ENCODE measurements at regions not wholly inside any gene's neighbourhood (a gene's known extent, or its start where the extent isn't known, plus 50 kb on each side); places are given as distances from the start of the nearest gene placed in this dataset.

DNA sequence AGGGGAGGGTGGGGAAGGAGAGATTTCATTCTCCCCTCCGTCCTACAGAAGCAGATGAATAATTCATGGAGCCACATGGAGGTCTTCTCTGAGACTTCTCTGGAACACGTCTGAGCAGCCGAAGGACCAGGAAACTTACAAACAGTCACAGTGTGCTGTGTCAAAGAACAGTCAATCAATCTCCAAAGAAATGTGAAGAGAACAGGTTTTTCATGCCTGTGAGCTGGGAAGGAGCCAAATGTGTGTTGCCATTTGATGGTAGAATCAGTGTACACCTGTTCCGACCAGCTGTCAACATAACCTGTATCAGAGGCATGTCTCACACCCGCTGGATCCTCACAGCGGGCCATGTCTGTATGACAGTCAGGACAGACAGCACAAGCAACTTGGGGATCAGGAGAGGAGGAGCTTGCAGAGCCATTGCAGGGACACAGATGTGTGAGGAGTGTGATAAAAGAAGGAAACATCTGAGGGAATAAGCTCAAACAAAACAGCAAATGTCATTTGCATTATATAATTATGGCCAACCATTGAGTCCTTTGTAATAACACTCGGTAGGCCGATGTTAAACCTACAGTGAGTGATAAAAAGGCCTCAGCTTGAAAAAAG is 298.5 kb downstream of the EN1 start:
- no peak overlapping the region for H3K27ac ChIP-seq
- TF ChIP-seq, protein P1, sequence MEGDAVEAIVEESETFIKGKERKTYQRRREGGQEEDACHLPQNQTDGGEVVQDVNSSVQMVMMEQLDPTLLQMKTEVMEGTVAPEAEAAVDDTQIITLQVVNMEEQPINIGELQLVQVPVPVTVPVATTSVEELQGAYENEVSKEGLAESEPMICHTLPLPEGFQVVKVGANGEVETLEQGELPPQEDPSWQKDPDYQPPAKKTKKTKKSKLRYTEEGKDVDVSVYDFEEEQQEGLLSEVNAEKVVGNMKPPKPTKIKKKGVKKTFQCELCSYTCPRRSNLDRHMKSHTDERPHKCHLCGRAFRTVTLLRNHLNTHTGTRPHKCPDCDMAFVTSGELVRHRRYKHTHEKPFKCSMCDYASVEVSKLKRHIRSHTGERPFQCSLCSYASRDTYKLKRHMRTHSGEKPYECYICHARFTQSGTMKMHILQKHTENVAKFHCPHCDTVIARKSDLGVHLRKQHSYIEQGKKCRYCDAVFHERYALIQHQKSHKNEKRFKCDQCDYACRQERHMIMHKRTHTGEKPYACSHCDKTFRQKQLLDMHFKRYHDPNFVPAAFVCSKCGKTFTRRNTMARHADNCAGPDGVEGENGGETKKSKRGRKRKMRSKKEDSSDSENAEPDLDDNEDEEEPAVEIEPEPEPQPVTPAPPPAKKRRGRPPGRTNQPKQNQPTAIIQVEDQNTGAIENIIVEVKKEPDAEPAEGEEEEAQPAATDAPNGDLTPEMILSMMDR (conservative IDR thresholded peaks at IDR 0.05; ENCODE audit: low read depth): no peak
- ChIA-PET CTCF (no interaction called here), POLR2A (ENCODE audit: low non-redundant PET) (no interaction called here)
- DNase-seq (ENCODE audit: low spot score): no peak

- DNase-seq (ENCODE audit: low spot score): peak; percentile 10
- no peak overlapping the region for H3K27ac ChIP-seq
- CTCF ChIA-PET: interaction anchor here (0.6 to 1.3 kb wide), 5 partner anchors 8 to 1225 kb away, joined by 3 to 5 read pairs (median 3); no protein-coding TSS in a partner anchor
- POLR2A ChIA-PET (ENCODE audit: low non-redundant PET): no interaction called here
- TF ChIP-seq, protein P1 (conservative IDR thresholded peaks at IDR 0.05; ENCODE audit: low read depth): peak; percentile 24
These were observed 308.2 kb downstream of the EN1 start for GRCh38 chr2:118539290-118539689.

GRCh38 chr2:118536306-118536705 is 311.1 kb downstream of the EN1 start:
- CTCF ChIA-PET: no interaction called here
- no peak for DNase-seq (ENCODE audit: low spot score)

DNA sequence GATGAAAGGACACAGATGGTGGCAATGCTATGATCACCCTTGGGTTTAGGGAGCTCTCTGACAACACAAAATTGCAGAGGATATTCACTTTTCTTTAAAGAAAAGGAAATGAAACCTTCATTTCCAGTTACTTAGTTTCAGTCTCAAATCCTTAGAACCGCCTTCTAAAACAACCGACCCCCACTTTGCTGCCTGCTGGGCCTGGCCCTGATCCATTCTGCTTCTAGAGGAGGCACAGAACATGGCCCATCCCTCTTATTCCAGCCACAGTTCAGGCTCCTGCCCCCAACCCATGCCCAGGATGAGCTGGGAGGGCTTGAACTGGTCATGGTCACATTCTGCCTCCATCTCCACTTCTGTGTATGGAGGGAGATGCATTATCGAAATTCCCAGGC is 311.6 kb downstream of the EN1 start:
- H3K27ac ChIP-seq: no peak overlapping the region
- no peak for DNase-seq (ENCODE audit: low spot score)
- TF ChIP-seq, protein P1 (conservative IDR thresholded peaks at IDR 0.05; ENCODE audit: low read depth): no peak
- ChIA-PET CTCF (interaction anchor here (0.6 kb wide), 1 partner anchor 13 kb away, joined by 3 read pairs; no protein-coding TSS in a partner anchor), POLR2A (ENCODE audit: low non-redundant PET) (no interaction called here)

More at GRCh38 chr2:118536306-118536705, 311.1 kb downstream of the EN1 start:
- TF ChIP-seq, protein P1 (conservative IDR thresholded peaks at IDR 0.05; ENCODE audit: low read depth): no peak
- POLR2A ChIA-PET (ENCODE audit: low non-redundant PET): no interaction called here
- no peak overlapping the region for H3K27ac ChIP-seq

- TF ChIP-seq, protein P1 (conservative IDR thresholded peaks at IDR 0.05; ENCODE audit: low read depth): no peak
- POLR2A ChIA-PET (ENCODE audit: low non-redundant PET): no interaction called here
- DNase-seq (ENCODE audit: low spot score): peak; percentile 3
- H3K27ac ChIP-seq: no peak overlapping the region
- CTCF ChIA-PET: interaction anchor here (0.5 to 0.6 kb wide), 2 partner anchors 13 to 20 kb away, joined by 3 read pairs; no protein-coding TSS in a partner anchor
These were observed 312.2 kb downstream of the EN1 start for GRCh38 chr2:118535171-118535817.

- TF ChIP-seq, protein P1 (conservative IDR thresholded peaks at IDR 0.05; ENCODE audit: low read depth): no peak
- POLR2A ChIA-PET (ENCODE audit: low non-redundant PET): no interaction called here
- CTCF ChIA-PET: no interaction called here
- H3K27ac ChIP-seq: no peak overlapping the region
- DNase-seq (ENCODE audit: low spot score): peak; percentile 38
These were observed 316.5 kb downstream of the EN1 start for GRCh38 chr2:118530976-118531375.

Measured in RWPE1 (cell line).